SK-N-MC (cell line): ENCODE measurements at regions not wholly inside any gene's neighbourhood (a gene's known extent, or its start where the extent isn't known, plus 50 kb on each side); places are given as distances from the start of the nearest gene placed in this dataset.

Experiments
- EZH2 ChIP-seq: fragments of 200-600 bp; sonication (generic); IDR thresholded peaks from one replicate; pipeline ENCODE4 v1.6.1; 2017; ENCODE audit warnings: antibody characterized with exemption
- FOXP2 ChIP-seq: optimal IDR thresholded peaks from 2 replicates; pipeline ENCODE3; 2011; ENCODE audit warnings: mild to moderate bottlenecking, moderate library complexity; ENCODE audit not compliant: insufficient read depth; ENCODE audit errors: extremely low read length, control extremely low read depth
- POLR2AphosphoS5 ChIP-seq: IDR thresholded peaks from 2 replicates; pipeline ENCODE4 v1.6.1; 2012; ENCODE audit warnings: mild to moderate bottlenecking, low read depth, low read length, borderline replicate concordance

DNA sequence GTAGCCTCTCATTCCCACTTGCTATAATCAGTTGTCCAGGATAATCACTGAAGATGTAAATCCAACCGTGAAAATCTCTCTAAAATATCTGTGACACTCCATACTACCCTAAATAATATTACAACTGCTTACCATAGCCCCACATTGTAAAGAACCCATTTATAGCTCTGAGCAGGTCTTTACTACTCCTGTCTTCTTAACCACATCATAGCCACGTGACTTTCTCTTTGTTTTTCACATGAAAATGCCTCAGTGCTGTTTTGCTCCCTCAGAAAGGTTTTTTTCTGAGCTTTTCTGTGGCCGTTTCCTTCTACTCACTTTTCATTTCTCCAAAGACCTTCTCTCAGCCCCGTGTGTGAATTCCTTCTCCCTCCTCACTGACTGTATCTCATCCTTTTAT is 662.2 kb upstream of the ADARB2 start:
- TF ChIP-seq POLR2AphosphoS5 (no peak), EZH2 (no peak), FOXP2 (no peak)
